CD4-positive, alpha-beta T cell treated with Interferon gamma for 1 hour (primary cell): ENCODE measurements at regions not wholly inside any gene's neighbourhood (a gene's known extent, or its start where the extent isn't known, plus 50 kb on each side); places are given as distances from the start of the nearest gene placed in this dataset.
"Not testable (repeated sequence)": the region's sequence is repeated elsewhere in the genome, so short reads cannot be mapped to it uniquely, and the experiment has no call there.

Experiments used
- DNase-seq: peaks from one replicate; pipeline ENCODE4 v3.0.0-alpha.2; 2020

- DNase-seq, result no peak
These were observed 78.6 kb upstream of the MAGI2 start for GRCh38 chr7:79531905-79532664.

- DNase-seq, result no peak
These were observed 77.6 kb upstream of the MAGI2 start for GRCh38 chr7:79531116-79531515.

- no peak for DNase-seq
These were observed 76.4 kb upstream of the MAGI2 start for GRCh38 chr7:79529881-79530235.

GRCh38 chr7:79529214-79529880, 75.9 kb upstream of the MAGI2 start:
- no peak for DNase-seq

GRCh38 chr7:79528421-79528820, 75.0 kb upstream of the MAGI2 start:
- no peak for DNase-seq

GRCh38 chr7:79524048-79524447, 70.6 kb upstream of the MAGI2 start:
- DNase-seq, result no peak

- DNase-seq, result no peak
These were observed 70.0 kb upstream of the MAGI2 start for GRCh38 chr7:79523436-79523835.

- DNase-seq, result no peak
These were observed 67.1 kb upstream of the MAGI2 start for GRCh38 chr7:79520543-79520942.

- no peak for DNase-seq
These were observed 61.9 kb upstream of the MAGI2 start for GRCh38 chr7:79515358-79515757.

- DNase-seq, result no peak
These were observed 59.8 kb upstream of the MAGI2 start for GRCh38 chr7:79513261-79513660.

- DNase-seq, result no peak
These were observed 58.8 kb upstream of the MAGI2 start for GRCh38 chr7:79512261-79512660.

- DNase-seq, result not testable (repeated sequence)
These were observed 57.6 kb upstream of the MAGI2 start for GRCh38 chr7:79511056-79511455.

- no peak for DNase-seq
These were observed 53.7 kb upstream of the MAGI2 start for GRCh38 chr7:79507131-79507530.

- DNase-seq, result no peak
These were observed 53.0 kb upstream of the MAGI2 start for GRCh38 chr7:79506481-79506880.

GRCh38 chr7:79504607-79505389, 51.3 kb upstream of the MAGI2 start:
- DNase-seq, result no peak
